Lower leg skin (tissue), 4 donors: ENCODE measurements at regions not wholly inside any gene's neighbourhood (a gene's known extent, or its start where the extent isn't known, plus 50 kb on each side); places are given as distances from the start of the nearest gene placed in this dataset.
A peak's percentile ranks its signal among the peaks of the same experiment; 100 is the strongest.

Experiments
- DNase-seq, 2 donors: peaks; one replicate each; pipeline ENCODE4 v3.0.0-alpha.2; 2019; ENCODE audit warnings: low spot score in 2 of 2
- H3K4me3 ChIP-seq: fragments of 200-600 bp; sonication (generic); 2 replicates; pipeline ENCODE4 v1.5.1; 2017; ENCODE audit warnings: mild to moderate bottlenecking, low read depth; ENCODE audit not compliant: poor library complexity, severe bottlenecking
- POLR2A ChIP-seq, 2 donors: fragments of 450-650 bp; IDR thresholded peaks; one replicate each; pipeline ENCODE4 v1.6.1; 2016 to 2017; ENCODE audit warnings: antibody characterized with exemption in 2 of 2, mild to moderate bottlenecking in 1 of 2, moderate library complexity in 1 of 2
- WGBS, 2 donors: methylation state at CpG; one replicate each; pipeline ENCODE4 v1.1.5; 2018; 5-methylcytosine and 5-hydroxymethylcytosine counted together
- intact Hi-C: fragments of 100-400 bp; cut with DNase I; formaldehyde crosslinking; loops from one replicate; pipeline ENCODE4 v1.15.0; 2023; ENCODE audit warnings: low total_unique reads
- TF ChIP-seq, protein P1 (sequence below), 3 donors: fragments of 450-650 bp; IDR thresholded peaks; one replicate each; pipeline ENCODE4 v1.5.1; 2016; ENCODE audit warnings: antibody characterized with exemption in 3 of 3, mild to moderate bottlenecking in 3 of 3, moderate library complexity in 2 of 3

- WGBS, 2 donors = 85 to 87% methylated on average over 1 of the region's 1 CpG
- DNase-seq = peak in 1 of 2 donors; percentile 13
- no peak overlapping the region for H3K4me3 ChIP-seq
- intact Hi-C loops = no loop called here
- TF ChIP-seq, protein P1, sequence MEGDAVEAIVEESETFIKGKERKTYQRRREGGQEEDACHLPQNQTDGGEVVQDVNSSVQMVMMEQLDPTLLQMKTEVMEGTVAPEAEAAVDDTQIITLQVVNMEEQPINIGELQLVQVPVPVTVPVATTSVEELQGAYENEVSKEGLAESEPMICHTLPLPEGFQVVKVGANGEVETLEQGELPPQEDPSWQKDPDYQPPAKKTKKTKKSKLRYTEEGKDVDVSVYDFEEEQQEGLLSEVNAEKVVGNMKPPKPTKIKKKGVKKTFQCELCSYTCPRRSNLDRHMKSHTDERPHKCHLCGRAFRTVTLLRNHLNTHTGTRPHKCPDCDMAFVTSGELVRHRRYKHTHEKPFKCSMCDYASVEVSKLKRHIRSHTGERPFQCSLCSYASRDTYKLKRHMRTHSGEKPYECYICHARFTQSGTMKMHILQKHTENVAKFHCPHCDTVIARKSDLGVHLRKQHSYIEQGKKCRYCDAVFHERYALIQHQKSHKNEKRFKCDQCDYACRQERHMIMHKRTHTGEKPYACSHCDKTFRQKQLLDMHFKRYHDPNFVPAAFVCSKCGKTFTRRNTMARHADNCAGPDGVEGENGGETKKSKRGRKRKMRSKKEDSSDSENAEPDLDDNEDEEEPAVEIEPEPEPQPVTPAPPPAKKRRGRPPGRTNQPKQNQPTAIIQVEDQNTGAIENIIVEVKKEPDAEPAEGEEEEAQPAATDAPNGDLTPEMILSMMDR (IDR thresholded peaks at IDR 0.05) = no peak
- TF ChIP-seq POLR2A (IDR thresholded peaks at IDR 0.05) = no peak
Observed at GRCh38 chr7:156459067-156459466, 181.5 kb upstream of the RNF32 start.

DNA sequence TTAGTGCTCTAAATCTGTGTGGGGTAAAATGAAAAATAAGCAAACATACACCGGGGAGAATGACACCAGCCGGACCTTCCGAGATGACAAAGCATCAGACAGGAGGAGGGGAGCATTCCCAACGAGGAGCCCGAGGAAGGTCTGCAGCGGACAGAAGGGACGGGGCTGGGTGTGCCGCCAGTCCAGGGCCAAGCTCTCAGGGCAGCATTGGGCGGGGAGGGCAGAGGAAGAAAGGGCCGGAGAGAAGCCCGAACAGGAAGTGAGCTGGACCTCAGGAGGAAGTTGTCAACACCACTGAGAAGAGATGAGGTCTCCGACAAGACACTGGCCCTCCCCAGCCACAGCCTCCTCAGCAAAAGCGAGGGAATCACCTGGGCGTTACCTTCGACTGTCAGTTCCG, 182.6 kb upstream of the RNF32 start:
- WGBS, 2 donors = 84 to 89% methylated on average over 16 of the region's 16 CpGs
- TF ChIP-seq, protein P1 (IDR thresholded peaks at IDR 0.05) = no peak
- no peak for TF ChIP-seq POLR2A (IDR thresholded peaks at IDR 0.05)
- DNase-seq = no peak
- H3K4me3 ChIP-seq = no peak overlapping the region
- intact Hi-C loops = no loop called here

GRCh38 chr7:156456503-156457115, 184.0 kb upstream of the RNF32 start:
- intact Hi-C loops = no loop called here
- WGBS, 2 donors = 76 to 81% methylated on average over 11 of the region's 11 CpGs
- peak in 1 of 2 donors; percentile 28 for DNase-seq
- H3K4me3 ChIP-seq = no peak overlapping the region
- TF ChIP-seq, protein P1 (IDR thresholded peaks at IDR 0.05) = no peak

GRCh38 chr7:156456032-156456431, 184.5 kb upstream of the RNF32 start:
- intact Hi-C loops = no loop called here
- no peak overlapping the region for H3K4me3 ChIP-seq
- no peak for DNase-seq
- TF ChIP-seq, protein P1 (IDR thresholded peaks at IDR 0.05) = no peak
- no peak for TF ChIP-seq POLR2A (IDR thresholded peaks at IDR 0.05)
- WGBS, 2 donors = 57 to 69% methylated on average over 8 of the region's 8 CpGs

DNA sequence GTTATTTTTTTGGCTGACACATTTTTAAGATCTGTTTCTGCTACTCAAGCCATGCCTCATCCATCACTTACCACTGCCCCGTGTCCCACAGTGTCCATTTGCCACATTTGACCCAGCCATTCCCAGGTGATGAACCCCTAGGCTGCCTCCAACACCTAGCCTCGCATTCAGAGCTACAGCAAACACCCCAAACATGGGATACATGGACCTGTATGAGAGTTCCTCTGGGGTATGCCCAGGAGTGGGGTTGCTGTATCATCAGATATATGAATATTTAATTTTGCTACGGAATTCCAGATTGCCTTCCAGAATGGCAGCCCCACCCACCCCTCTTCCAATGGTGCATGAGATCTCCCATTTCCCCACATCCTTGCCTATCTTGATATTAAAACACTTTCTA, 190.1 kb upstream of the RNF32 start:
- peak in 1 of 2 donors; percentile 60 for DNase-seq
- TF ChIP-seq POLR2A (IDR thresholded peaks at IDR 0.05) = no peak
- TF ChIP-seq, protein P1 (IDR thresholded peaks at IDR 0.05) = no peak
- WGBS, 2 donors = 84% methylated on average over 3 of the region's 3 CpGs
- H3K4me3 ChIP-seq = no peak overlapping the region
- intact Hi-C loops = no loop called here

GRCh38 chr7:156448918-156449317, 191.7 kb upstream of the RNF32 start:
- TF ChIP-seq POLR2A (IDR thresholded peaks at IDR 0.05) = no peak
- TF ChIP-seq, protein P1 (IDR thresholded peaks at IDR 0.05) = peak in 1 of 3 donors; percentile 12
- DNase-seq = peak in 1 of 2 donors; percentile 15
- intact Hi-C loops = no loop called here
- no peak overlapping the region for H3K4me3 ChIP-seq
- 75 to 78% methylated on average over 1 of the region's 1 CpG for WGBS, 2 donors
